SU-DHL-6 (cell line): ENCODE measurements at regions not wholly inside any gene's neighbourhood (a gene's known extent, or its start where the extent isn't known, plus 50 kb on each side); places are given as distances from the start of the nearest gene placed in this dataset.

Experiments used
- H2AFZ ChIP-seq: fragments of 200-600 bp; sonication (generic); 2 replicates; pipeline ENCODE4 v1.6.1; 2014; ENCODE audit warnings: low read depth, mild to moderate bottlenecking, moderate library complexity, mixed read lengths, antibody characterized with exemption, low read length; ENCODE audit not compliant: severe bottlenecking
- H3F3A ChIP-seq: fragments of 200-600 bp; shearing (Covaris generic); 2 replicates; pipeline ENCODE4 v1.6.0; 2016; ENCODE audit warnings: antibody characterized with exemption, mild to moderate bottlenecking; ENCODE audit not compliant: insufficient read depth
- H3K27ac ChIP-seq: fragments of 200-600 bp; sonication (generic); 2 replicates; pipeline ENCODE4 v1.5.1; 2016; ENCODE audit warnings: low read depth, mild to moderate bottlenecking, low read length, moderate library complexity, mixed read lengths
- H3K27me3 ChIP-seq: fragments of 200-600 bp; sonication (generic), shearing (Covaris generic); 2 replicates; pipeline ENCODE4 v1.6.0; 2014; ENCODE audit warnings: mild to moderate bottlenecking, low read length
- H3K36me3 ChIP-seq: fragments of 200-600 bp; sonication (generic); 2 replicates; pipeline ENCODE4 v1.6.1; 2014; ENCODE audit warnings: mild to moderate bottlenecking, low read length, mixed read lengths
- H3K4me2 ChIP-seq: fragments of 300-600, 200-600 bp; shearing (Covaris generic), sonication (generic); 2 replicates; pipeline ENCODE4 v1.6.0; 2014; ENCODE audit warnings: low read length, low read depth, mild to moderate bottlenecking; ENCODE audit not compliant: poor library complexity, severe bottlenecking
- H3K4me3 ChIP-seq: fragments of 200-600 bp; sonication (generic); 2 replicates; pipeline ENCODE4 v1.5.1; 2014; ENCODE audit warnings: antibody characterized with exemption, low read length, mild to moderate bottlenecking, mixed read lengths; ENCODE audit not compliant: insufficient read depth, poor library complexity, severe bottlenecking
- H3K79me2 ChIP-seq: fragments of 200-600 bp; sonication (generic); 2 replicates; pipeline ENCODE4 v1.6.1; 2014; ENCODE audit warnings: mild to moderate bottlenecking, low read length, moderate library complexity; ENCODE audit not compliant: insufficient read depth
- H3K9ac ChIP-seq: fragments of 200-600 bp; sonication (generic); 2 replicates; pipeline ENCODE4 v1.7.0; 2014; ENCODE audit warnings: mild to moderate bottlenecking, low read length
- H3K9me2 ChIP-seq: fragments of 200-600 bp; sonication (generic); replicated peaks from 2 replicates; pipeline ENCODE4 v1.6.1; 2014; ENCODE audit warnings: low read length; ENCODE audit not compliant: insufficient read depth
- H3K9me3 ChIP-seq: fragments of 200-600 bp; sonication (generic); 2 replicates; pipeline ENCODE4 v1.6.1; 2014; ENCODE audit warnings: low read length, mixed read lengths; ENCODE audit not compliant: insufficient read depth
- H4K20me1 ChIP-seq: fragments of 200-600 bp; sonication (generic); 2 replicates; pipeline ENCODE4 v1.6.1; 2014; ENCODE audit warnings: low read depth, mild to moderate bottlenecking, antibody characterized with exemption, low read length, moderate library complexity, mixed read lengths
- CTCF ChIP-seq: fragments of 200-600 bp; sonication (generic); IDR thresholded peaks from one replicate; pipeline ENCODE4 v1.5.1; 2017; ENCODE audit warnings: antibody characterized with exemption, mild to moderate bottlenecking, low read length, moderate library complexity; ENCODE audit not compliant: insufficient read depth, poor library complexity, severe bottlenecking
- EZH2phosphoT487 ChIP-seq: fragments of 200-600 bp; sonication (generic), shearing (Covaris generic); conservative IDR thresholded peaks from 2 replicates; pipeline ENCODE4 v1.6.1; 2018; ENCODE audit warnings: mild to moderate bottlenecking, antibody characterized with exemption, low read length, moderate library complexity, mixed read lengths

- Histone ChIP-seq H4K20me1 (no peaks in the 10 kb centered on the region), H3K36me3 (no peaks in the 10 kb centered on the region), H3K9ac (no peak overlapping the region), H2AFZ (no peak overlapping the region), H3K4me3 (no peak overlapping the region), H3K4me2 (no peak overlapping the region), H3F3A (no peaks in the 10 kb centered on the region), H3K9me2 (no peaks in the 10 kb centered on the region), H3K27me3 (no peaks in the 10 kb centered on the region), H3K79me2 (no peaks in the 10 kb centered on the region), H3K9me3 (no peaks in the 10 kb centered on the region), H3K27ac (no peak overlapping the region)
- TF ChIP-seq CTCF (no peak), EZH2phosphoT487 (no peak)
Observed at GRCh38 chr16:85376292-85377095, 236.6 kb upstream of the GSE1 start.

- TF ChIP-seq EZH2phosphoT487 (no peak), CTCF (no peak)
- H3K36me3 ChIP-seq: no peaks in the 10 kb centered on the region
- no peak overlapping the region for H3K27ac ChIP-seq
Observed at GRCh38 chr16:85377388-85378144, 235.6 kb upstream of the GSE1 start.

DNA sequence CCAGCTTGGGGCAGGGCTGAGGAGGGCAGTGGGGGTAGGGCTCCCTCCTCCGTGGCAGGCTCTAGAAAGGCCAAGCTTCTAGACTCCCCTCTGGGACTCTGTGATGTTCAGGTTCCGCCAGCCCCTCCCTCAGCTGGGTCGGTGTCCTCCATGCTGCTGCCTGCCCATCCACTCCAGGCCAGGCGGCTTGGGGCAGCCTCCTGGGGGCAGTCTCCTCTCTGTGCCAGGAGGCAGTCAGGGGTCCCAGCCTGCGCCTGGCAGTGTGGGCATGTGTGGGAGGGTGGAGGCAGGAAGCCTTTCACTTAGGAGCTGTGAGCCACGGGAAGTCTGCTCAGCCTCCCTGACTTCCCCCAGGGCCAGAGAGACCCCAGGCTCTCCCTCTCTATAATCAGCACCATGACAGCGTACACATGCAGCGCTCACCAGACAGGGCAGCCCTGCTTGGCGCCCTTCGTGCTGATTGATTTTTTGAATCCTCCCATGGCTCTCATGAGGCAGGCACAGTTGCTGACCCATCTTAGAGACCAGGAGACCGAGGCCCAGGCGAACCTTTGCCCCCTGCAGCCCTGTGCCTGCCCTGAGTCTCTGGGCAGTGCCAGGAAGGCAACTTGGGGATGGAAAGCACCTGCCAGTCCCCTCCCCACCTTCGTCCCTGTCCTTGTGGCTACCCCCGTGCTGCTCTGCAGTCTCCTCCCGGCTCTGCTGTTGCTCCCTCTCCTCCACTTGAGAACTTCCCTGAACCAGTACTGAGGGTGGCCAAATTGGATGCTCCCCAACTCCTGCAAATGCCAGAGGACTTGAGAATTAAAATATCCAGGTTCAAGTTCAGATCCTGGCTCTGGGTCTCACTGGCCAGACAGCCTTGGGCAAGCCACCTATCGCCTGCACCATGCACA, 234.7 kb upstream of the GSE1 start:
- Histone ChIP-seq H3K79me2 (no peaks in the 10 kb centered on the region), H3K9me3 (no peaks in the 10 kb centered on the region), H4K20me1 (no peaks in the 10 kb centered on the region), H3K27ac (no peak overlapping the region), H3K9ac (no peak overlapping the region), H3K36me3 (no peaks in the 10 kb centered on the region), H3F3A (no peaks in the 10 kb centered on the region), H3K4me3 (no peak overlapping the region), H3K27me3 (no peaks in the 10 kb centered on the region), H2AFZ (no peak overlapping the region), H3K9me2 (no peaks in the 10 kb centered on the region), H3K4me2 (no peak overlapping the region)
- TF ChIP-seq EZH2phosphoT487: no peak
- no peak for TF ChIP-seq CTCF

More at GRCh38 chr16:85377388-85378144, 235.6 kb upstream of the GSE1 start:
- no peaks in the 10 kb centered on the region for H3K79me2 ChIP-seq
- no peak overlapping the region for H3K4me3 ChIP-seq
- no peaks in the 10 kb centered on the region for H3K9me2 ChIP-seq
- H3K9ac ChIP-seq: no peak overlapping the region
- no peaks in the 10 kb centered on the region for H3F3A ChIP-seq
- no peaks in the 10 kb centered on the region for H3K27me3 ChIP-seq
- H4K20me1 ChIP-seq: no peaks in the 10 kb centered on the region
- H2AFZ ChIP-seq: no peak overlapping the region
- no peaks in the 10 kb centered on the region for H3K9me3 ChIP-seq
- H3K4me2 ChIP-seq: no peak overlapping the region
